ENCODE measurements at regions not wholly inside any gene's neighbourhood (a gene's known extent, or its start where the extent isn't known, plus 50 kb on each side); places are given as distances from the start of the nearest gene placed in this dataset.

DNA sequence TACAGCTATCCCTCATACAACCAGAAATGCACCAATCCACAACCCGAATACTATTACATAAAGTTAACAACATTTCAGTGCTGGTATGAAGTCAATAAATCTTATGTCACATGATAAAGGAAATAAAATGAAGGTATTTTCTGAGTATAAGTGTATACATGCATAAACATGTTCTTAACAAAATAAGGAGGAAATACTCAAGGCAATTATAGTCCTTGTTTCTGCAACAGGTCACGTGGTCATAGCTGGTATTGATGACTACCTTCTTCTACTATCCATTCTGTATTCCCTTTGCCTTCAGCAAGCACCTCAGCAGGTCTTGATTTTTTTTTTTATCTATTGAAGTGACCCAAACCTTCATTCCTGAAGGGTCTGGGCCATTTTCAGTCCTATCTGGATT lies 675.6 kb downstream of the RPL10L start:
- Histone ChIP-seq H3K4me1 (ENCODE audit: control insufficient read depth in 1 of 2, insufficient read depth in 2 of 2, low read length in 2 of 2) (no peaks in the 10 kb centered on the region), H2AFZ (ENCODE audit: low read depth, low read length, poor library complexity, severe bottlenecking) (no peak overlapping the region), H3K4me2 (ENCODE audit: low read length) (no peak overlapping the region), H3K9me2 (ENCODE audit: insufficient read depth) (no peaks in the 10 kb centered on the region), H3K79me2 (ENCODE audit: insufficient read depth, low read length) (no peaks in the 10 kb centered on the region), H3K4me3 (replicated peaks in 1 of 2; ENCODE audit: low read depth in 1 of 2, low read length in 2 of 2) (no peak overlapping the region), H3K9ac (ENCODE audit: low read length) (no peak overlapping the region), H3K27ac (ENCODE audit: low read depth, low read length) (no peak overlapping the region), H3K27me3 (ENCODE audit: insufficient read depth, low read length) (no peaks in the 10 kb centered on the region), H3K36me3 (ENCODE audit: control insufficient read depth in 1 of 2, insufficient read depth in 2 of 2, low read length in 2 of 2) (no peaks in the 10 kb centered on the region), H3K9me3 (ENCODE audit: control insufficient read depth in 1 of 2, insufficient read depth in 1 of 2, low read depth in 1 of 2, low read length in 2 of 2) (no peaks in the 10 kb centered on the region), H4K20me1 (ENCODE audit: insufficient read depth) (no peaks in the 10 kb centered on the region)
- DNase-seq (ENCODE audit: low read depth, low spot score) (no peak), ATAC-seq (no peak)
- no TSS peak for BruUV-seq (replicated peaks)
- ChIA-PET CTCF (no interaction called here), POLR2A (no interaction called here), RAD21 (ENCODE audit: low non-redundant PET in 1 of 2, low total read pairs in 2 of 2, uncharacterized antibody in 2 of 2, unreplicated experiment in 2 of 2) (no interaction called here)
- intact Hi-C loops (cut with micrococcal nuclease), result no loop called here
- no peak for TF ChIP-seq ELF1 (IDR thresholded peaks at IDR 0.05; ENCODE audit: borderline replicate concordance, low read depth)
- no peak for TF ChIP-seq RAD21 (IDR thresholded peaks at IDR 0.05; ENCODE audit: low read depth)
- no peak for TF ChIP-seq CBX3 (IDR thresholded peaks at IDR 0.05; ENCODE audit: low read depth)
- no peak for TF ChIP-seq EGR1 (IDR thresholded peaks at IDR 0.05; ENCODE audit: low read depth)
- no peak for TF ChIP-seq JUND (IDR thresholded peaks at IDR 0.05)
- no peak for TF ChIP-seq EZH2phosphoT487 (IDR thresholded peaks at IDR 0.05; ENCODE audit: borderline replicate concordance)

DNA sequence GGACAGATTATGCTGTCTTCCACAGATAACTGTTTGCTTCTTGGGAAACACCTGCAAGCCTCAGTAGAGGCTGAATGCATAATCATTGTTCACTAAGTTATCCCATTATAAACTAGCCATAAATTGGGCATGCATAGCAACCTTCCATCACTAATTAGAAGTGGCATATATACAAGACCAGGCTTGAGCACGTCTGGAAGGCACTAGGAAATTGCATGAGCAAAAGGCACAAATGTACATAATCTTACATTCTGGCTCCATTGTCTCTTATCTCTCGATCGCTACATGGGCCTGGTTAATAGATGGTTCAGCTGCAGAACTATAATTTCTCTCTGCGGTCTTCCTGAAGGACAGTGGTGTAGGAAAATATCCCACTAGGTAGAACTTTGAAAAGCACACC lies 679.2 kb downstream of the RPL10L start:
- ChIA-PET CTCF (no interaction called here), POLR2A (no interaction called here), RAD21 (ENCODE audit: low non-redundant PET in 1 of 2, low total read pairs in 2 of 2, uncharacterized antibody in 2 of 2, unreplicated experiment in 2 of 2) (no interaction called here)
- H3K9me2 ChIP-seq (ENCODE audit: insufficient read depth), result no peaks in the 10 kb centered on the region
- no peak overlapping the region for H3K4me3 ChIP-seq (replicated peaks in 1 of 2; ENCODE audit: low read depth in 1 of 2, low read length in 2 of 2)
- TF ChIP-seq, protein P1, sequence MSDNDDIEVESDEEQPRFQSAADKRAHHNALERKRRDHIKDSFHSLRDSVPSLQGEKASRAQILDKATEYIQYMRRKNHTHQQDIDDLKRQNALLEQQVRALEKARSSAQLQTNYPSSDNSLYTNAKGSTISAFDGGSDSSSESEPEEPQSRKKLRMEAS (IDR thresholded peaks at IDR 0.05), result no peak
- TF ChIP-seq CBX3 (IDR thresholded peaks at IDR 0.05; ENCODE audit: low read depth) (no peak), POLR2A (IDR thresholded peaks at IDR 0.05; ENCODE audit: borderline replicate concordance, extremely low read depth, insufficient read depth, insufficient read length) (no peak), TCF7L2 (IDR thresholded peaks at IDR 0.05; ENCODE audit: borderline replicate concordance, extremely low read depth, insufficient read depth, insufficient read length) (no peak), EGR1 (IDR thresholded peaks at IDR 0.05; ENCODE audit: low read depth) (no peak), EZH2 (IDR thresholded peaks at IDR 0.05) (no peak), ZNF274 (IDR thresholded peaks at IDR 0.05; ENCODE audit: low read depth, low read length) (no peak)
- TF ChIP-seq, protein P2, sequence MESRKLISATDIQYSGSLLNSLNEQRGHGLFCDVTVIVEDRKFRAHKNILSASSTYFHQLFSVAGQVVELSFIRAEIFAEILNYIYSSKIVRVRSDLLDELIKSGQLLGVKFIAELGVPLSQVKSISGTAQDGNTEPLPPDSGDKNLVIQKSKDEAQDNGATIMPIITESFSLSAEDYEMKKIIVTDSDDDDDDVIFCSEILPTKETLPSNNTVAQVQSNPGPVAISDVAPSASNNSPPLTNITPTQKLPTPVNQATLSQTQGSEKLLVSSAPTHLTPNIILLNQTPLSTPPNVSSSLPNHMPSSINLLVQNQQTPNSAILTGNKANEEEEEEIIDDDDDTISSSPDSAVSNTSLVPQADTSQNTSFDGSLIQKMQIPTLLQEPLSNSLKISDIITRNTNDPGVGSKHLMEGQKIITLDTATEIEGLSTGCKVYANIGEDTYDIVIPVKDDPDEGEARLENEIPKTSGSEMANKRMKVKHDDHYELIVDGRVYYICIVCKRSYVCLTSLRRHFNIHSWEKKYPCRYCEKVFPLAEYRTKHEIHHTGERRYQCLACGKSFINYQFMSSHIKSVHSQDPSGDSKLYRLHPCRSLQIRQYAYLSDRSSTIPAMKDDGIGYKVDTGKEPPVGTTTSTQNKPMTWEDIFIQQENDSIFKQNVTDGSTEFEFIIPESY (IDR thresholded peaks at IDR 0.05; ENCODE audit: extremely low read depth, insufficient replicate concordance, low read length), result no peak
- H3K4me1 ChIP-seq (ENCODE audit: control insufficient read depth in 1 of 2, insufficient read depth in 2 of 2, low read length in 2 of 2), result no peaks in the 10 kb centered on the region
- H3K36me3 ChIP-seq (ENCODE audit: control insufficient read depth in 1 of 2, insufficient read depth in 2 of 2, low read length in 2 of 2), result no peaks in the 10 kb centered on the region
- DNase-seq (ENCODE audit: low read depth, low spot score) (no peak), ATAC-seq (no peak)
- H3K9me3 ChIP-seq (ENCODE audit: control insufficient read depth in 1 of 2, insufficient read depth in 1 of 2, low read depth in 1 of 2, low read length in 2 of 2), result no peaks in the 10 kb centered on the region; a peak in 2 of 4 replicates
- no peak overlapping the region for H3K9ac ChIP-seq (ENCODE audit: low read length)
- H3K27me3 ChIP-seq (ENCODE audit: insufficient read depth, low read length), result no peaks in the 10 kb centered on the region
- H2AFZ ChIP-seq (ENCODE audit: low read depth, low read length, poor library complexity, severe bottlenecking), result no peak overlapping the region
- no peaks in the 10 kb centered on the region for H3K79me2 ChIP-seq (ENCODE audit: insufficient read depth, low read length)
- H3K27ac ChIP-seq (ENCODE audit: low read depth, low read length), result no peak overlapping the region
- no peak overlapping the region for H3K4me2 ChIP-seq (ENCODE audit: low read length)
- no peaks in the 10 kb centered on the region for H4K20me1 ChIP-seq (ENCODE audit: insufficient read depth)
- intact Hi-C loops (cut with micrococcal nuclease), result no loop called here
- BruUV-seq (replicated peaks), result no TSS peak
